Neural cell (in vitro differentiated cells): ENCODE measurements at regions not wholly inside any gene's neighbourhood (a gene's known extent, or its start where the extent isn't known, plus 50 kb on each side); places are given as distances from the start of the nearest gene placed in this dataset.

Source experiments
- H2AFZ ChIP-seq: fragments of 200-600, 300-800 bp; sonication (generic), shearing (Covaris generic); 2 replicates; pipeline ENCODE4 v1.6.0; 2014; ENCODE audit warnings: low read depth, mild to moderate bottlenecking, antibody characterized with exemption, low read length, moderate library complexity
- H3F3A ChIP-seq: fragments of 200-600 bp; shearing (Covaris generic); 2 replicates; pipeline ENCODE4 v1.6.1; 2016; ENCODE audit warnings: mild to moderate bottlenecking, moderate library complexity, mixed read lengths, antibody characterized with exemption, low read length; ENCODE audit not compliant: insufficient read depth, poor library complexity, severe bottlenecking
- H3K27ac ChIP-seq: fragments of 200-600, 300-800 bp; sonication (generic), shearing (Covaris generic); 2 replicates; pipeline ENCODE4 v1.5.1; 2014; ENCODE audit warnings: mild to moderate bottlenecking, low read length, moderate library complexity
- H3K27me3 ChIP-seq: fragments of 300-800, 200-600 bp; sonication (generic), shearing (Covaris generic); 2 replicates; pipeline ENCODE4 v1.6.0; 2014; ENCODE audit warnings: mild to moderate bottlenecking, low read depth, low read length, moderate library complexity; ENCODE audit not compliant: insufficient read depth
- H3K36me3 ChIP-seq: fragments of 300-800, 200-600 bp; sonication (generic), shearing (Covaris generic); 2 replicates; pipeline ENCODE4 v1.5.1; 2014; ENCODE audit warnings: mild to moderate bottlenecking, antibody characterized with exemption, low read length, moderate library complexity; ENCODE audit not compliant: insufficient read depth
- H3K4me2 ChIP-seq: fragments of 300-800, 200-600 bp; sonication (generic), shearing (Covaris generic); 2 replicates; pipeline ENCODE4 v1.6.0; 2014; ENCODE audit warnings: mild to moderate bottlenecking, low read length
- H3K4me3 ChIP-seq: fragments of 300-800, 200-600 bp; sonication (generic), shearing (Covaris generic); 2 replicates; pipeline ENCODE4 v1.5.1; 2014; ENCODE audit warnings: mild to moderate bottlenecking, low read length, moderate library complexity
- H3K79me2 ChIP-seq: fragments of 200-600 bp; shearing (Covaris generic); replicated peaks from 2 replicates; pipeline ENCODE4 v1.6.0; 2014; ENCODE audit warnings: mild to moderate bottlenecking, low read length, moderate library complexity; ENCODE audit not compliant: insufficient read depth
- H3K9ac ChIP-seq: fragments of 300-800, 200-600 bp; sonication (generic), shearing (Covaris generic); 2 replicates; pipeline ENCODE4 v1.6.1; 2016; ENCODE audit warnings: mild to moderate bottlenecking, low read length, mixed read lengths
- H3K9me2 ChIP-seq: fragments of 200-600 bp; shearing (Covaris generic); 2 replicates; pipeline ENCODE4 v1.6.1; 2016; ENCODE audit warnings: mild to moderate bottlenecking, low read length, mixed read lengths; ENCODE audit not compliant: insufficient read depth
- H3K9me3 ChIP-seq: fragments of 200-600, 300-800 bp; sonication (generic), shearing (Covaris generic); 2 replicates; pipeline ENCODE4 v1.6.1; 2016; ENCODE audit warnings: mild to moderate bottlenecking, mixed run types, low read length, moderate library complexity, mixed read lengths
- H4K20me1 ChIP-seq: fragments of 200-600 bp; shearing (Covaris generic); 2 replicates; pipeline ENCODE4 v1.6.1; 2016; ENCODE audit warnings: mild to moderate bottlenecking, mixed run types; ENCODE audit not compliant: insufficient read depth
- EP300 ChIP-seq: fragments of 450-650 bp; conservative IDR thresholded peaks from 2 replicates; pipeline ENCODE4 v1.6.1; 2014; ENCODE audit warnings: antibody characterized with exemption, mild to moderate bottlenecking, moderate library complexity; ENCODE audit not compliant: poor library complexity, severe bottlenecking
- EZH2 ChIP-seq: fragments of 200-600, 300-800 bp; shearing (Covaris generic), sonication (generic); IDR thresholded peaks from 2 replicates; pipeline ENCODE4 v1.6.1; 2014; ENCODE audit warnings: antibody characterized with exemption, low read length, borderline replicate concordance, mild to moderate bottlenecking; ENCODE audit not compliant: insufficient read depth, poor library complexity, severe bottlenecking
- MXI1 ChIP-seq: fragments of 450-650 bp; conservative IDR thresholded peaks from 2 replicates; pipeline ENCODE4 v1.6.1; 2014; ENCODE audit warnings: antibody characterized with exemption, mild to moderate bottlenecking; ENCODE audit not compliant: poor library complexity, severe bottlenecking
- POLR2AphosphoS5 ChIP-seq: IDR thresholded peaks from 2 replicates; pipeline ENCODE4 v1.6.1; 2012
- RAD21 ChIP-seq: fragments of 450-650 bp; conservative IDR thresholded peaks from 2 replicates; pipeline ENCODE4 v1.6.1; 2014; ENCODE audit warnings: antibody characterized with exemption, mild to moderate bottlenecking, moderate library complexity
- REST ChIP-seq: IDR thresholded peaks from 2 replicates; pipeline ENCODE4 v1.6.1; 2012; ENCODE audit warnings: borderline replicate concordance
- SMC3 ChIP-seq: fragments of 450-650 bp; conservative IDR thresholded peaks from 2 replicates; pipeline ENCODE4 v1.6.1; 2014; ENCODE audit warnings: antibody characterized with exemption, mild to moderate bottlenecking, moderate library complexity; ENCODE audit not compliant: poor library complexity
- TAF1 ChIP-seq: IDR thresholded peaks from 2 replicates; pipeline ENCODE4 v1.6.1; 2012; ENCODE audit warnings: low read depth
- TF ChIP-seq, protein P1 (sequence below): fragments of 450-650 bp; IDR thresholded peaks from 2 replicates; pipeline ENCODE4 v1.5.1; 2014; ENCODE audit warnings: antibody characterized with exemption, mild to moderate bottlenecking, moderate library complexity; ENCODE audit not compliant: poor library complexity, severe bottlenecking

GRCh38 chr3:18288243-18288642 is 136.9 kb downstream of the SATB1 start:
- Histone ChIP-seq H3K9me3 (no peaks in the 10 kb centered on the region), H3K9me2 (no peaks in the 10 kb centered on the region), H3K4me2 (no peak overlapping the region), H3K27me3 (no peaks in the 10 kb centered on the region), H3K79me2 (no peaks in the 10 kb centered on the region), H3K27ac (no peak overlapping the region), H3K36me3 (no peaks in the 10 kb centered on the region), H3K9ac (no peak overlapping the region), H4K20me1 (no peaks in the 10 kb centered on the region), H3K4me3 (no peak overlapping the region), H3F3A (no peaks in the 10 kb centered on the region), H2AFZ (no peak overlapping the region)
- TF ChIP-seq EZH2: no peak
- TF ChIP-seq SMC3: no peak
- TF ChIP-seq, protein P1, sequence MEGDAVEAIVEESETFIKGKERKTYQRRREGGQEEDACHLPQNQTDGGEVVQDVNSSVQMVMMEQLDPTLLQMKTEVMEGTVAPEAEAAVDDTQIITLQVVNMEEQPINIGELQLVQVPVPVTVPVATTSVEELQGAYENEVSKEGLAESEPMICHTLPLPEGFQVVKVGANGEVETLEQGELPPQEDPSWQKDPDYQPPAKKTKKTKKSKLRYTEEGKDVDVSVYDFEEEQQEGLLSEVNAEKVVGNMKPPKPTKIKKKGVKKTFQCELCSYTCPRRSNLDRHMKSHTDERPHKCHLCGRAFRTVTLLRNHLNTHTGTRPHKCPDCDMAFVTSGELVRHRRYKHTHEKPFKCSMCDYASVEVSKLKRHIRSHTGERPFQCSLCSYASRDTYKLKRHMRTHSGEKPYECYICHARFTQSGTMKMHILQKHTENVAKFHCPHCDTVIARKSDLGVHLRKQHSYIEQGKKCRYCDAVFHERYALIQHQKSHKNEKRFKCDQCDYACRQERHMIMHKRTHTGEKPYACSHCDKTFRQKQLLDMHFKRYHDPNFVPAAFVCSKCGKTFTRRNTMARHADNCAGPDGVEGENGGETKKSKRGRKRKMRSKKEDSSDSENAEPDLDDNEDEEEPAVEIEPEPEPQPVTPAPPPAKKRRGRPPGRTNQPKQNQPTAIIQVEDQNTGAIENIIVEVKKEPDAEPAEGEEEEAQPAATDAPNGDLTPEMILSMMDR: no peak
- TF ChIP-seq RAD21: no peak
- no peak for TF ChIP-seq EP300
- no peak for TF ChIP-seq POLR2AphosphoS5
- no peak for TF ChIP-seq TAF1

DNA sequence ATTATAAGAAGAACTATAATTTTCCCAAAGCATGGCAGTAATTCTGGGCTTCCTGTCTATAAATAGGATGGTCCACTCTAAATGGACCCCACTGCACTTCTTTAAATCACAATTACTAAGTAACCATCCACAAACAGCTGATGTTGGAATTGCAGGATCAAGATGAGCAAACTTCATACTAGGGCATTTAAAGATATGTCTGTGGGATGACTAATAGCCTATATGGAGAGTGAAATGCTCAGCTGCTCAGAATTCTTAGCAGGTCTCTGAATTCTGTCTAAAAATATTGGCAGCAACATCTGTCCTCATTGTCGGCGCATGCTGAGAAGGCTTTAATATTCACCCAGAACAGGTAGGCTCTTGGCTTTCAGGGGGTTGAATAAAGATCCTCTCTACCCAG is 140.4 kb downstream of the SATB1 start:
- H3K4me2 ChIP-seq: no peak overlapping the region
- H3K4me3 ChIP-seq: no peak overlapping the region
- TF ChIP-seq REST (no peak), EP300 (no peak), MXI1 (no peak), TAF1 (no peak), SMC3 (no peak), RAD21 (no peak), EZH2 (no peak), POLR2AphosphoS5 (no peak)
- TF ChIP-seq, protein P1: no peak
- H3K9ac ChIP-seq: no peak overlapping the region
- H3K36me3 ChIP-seq: no peaks in the 10 kb centered on the region
- H4K20me1 ChIP-seq: no peaks in the 10 kb centered on the region
- no peak overlapping the region for H3K27ac ChIP-seq
- no peak overlapping the region for H2AFZ ChIP-seq
- no peaks in the 10 kb centered on the region for H3K79me2 ChIP-seq
- no peaks in the 10 kb centered on the region for H3K9me3 ChIP-seq
- no peaks in the 10 kb centered on the region for H3F3A ChIP-seq
- no peaks in the 10 kb centered on the region for H3K27me3 ChIP-seq
- no peaks in the 10 kb centered on the region for H3K9me2 ChIP-seq
